HG02852 (cell line): ENCODE measurements at regions not wholly inside any gene's neighbourhood (a gene's known extent, or its start where the extent isn't known, plus 50 kb on each side); places are given as distances from the start of the nearest gene placed in this dataset.

Experiments used
- ATAC-seq: cut with Tn5 transposase; IDR thresholded peaks from one replicate; pipeline ENCODE4 v1.9.1; 2021; ENCODE audit warnings: mild to moderate bottlenecking, moderate library complexity; ENCODE audit not compliant: unreplicated experiment

- no peak for ATAC-seq
These were observed 57.8 kb upstream of the CBLN2 start for GRCh38 chr18:72601944-72602343.

GRCh38 chr18:72601481-72601880 is 57.3 kb upstream of the CBLN2 start:
- ATAC-seq = no peak
